HG03064 (cell line): ENCODE measurements at regions not wholly inside any gene's neighbourhood (a gene's known extent, or its start where the extent isn't known, plus 50 kb on each side); places are given as distances from the start of the nearest gene placed in this dataset.
"Not testable (repeated sequence)": the region's sequence is repeated elsewhere in the genome, so short reads cannot be mapped to it uniquely, and the experiment has no call there.

ENCODE experiments used
- ATAC-seq: cut with Tn5 transposase; IDR thresholded peaks from one replicate; pipeline ENCODE4 v1.9.1; 2021; ENCODE audit warnings: low read depth; ENCODE audit not compliant: unreplicated experiment

DNA sequence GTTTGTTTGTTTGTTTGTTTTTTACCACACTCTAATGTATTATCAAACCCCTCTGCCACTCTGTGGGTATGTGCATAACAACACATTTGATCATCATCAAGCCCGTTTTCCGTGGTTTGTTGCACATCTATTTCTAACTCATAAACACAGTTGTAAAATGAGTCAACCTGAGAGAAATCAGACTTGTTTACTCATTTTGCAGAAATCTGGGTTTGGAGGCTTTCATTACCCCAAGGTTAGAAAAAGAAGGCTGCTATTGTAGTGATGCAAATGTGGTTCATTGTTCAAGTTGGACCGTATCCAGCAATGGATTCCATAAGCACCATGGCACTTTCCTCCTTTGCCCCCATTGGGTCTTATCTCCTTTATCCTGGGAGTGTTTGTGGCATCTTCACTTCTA lies 353.2 kb upstream of the SOX2 start:
- ATAC-seq = peak; percentile 75

DNA sequence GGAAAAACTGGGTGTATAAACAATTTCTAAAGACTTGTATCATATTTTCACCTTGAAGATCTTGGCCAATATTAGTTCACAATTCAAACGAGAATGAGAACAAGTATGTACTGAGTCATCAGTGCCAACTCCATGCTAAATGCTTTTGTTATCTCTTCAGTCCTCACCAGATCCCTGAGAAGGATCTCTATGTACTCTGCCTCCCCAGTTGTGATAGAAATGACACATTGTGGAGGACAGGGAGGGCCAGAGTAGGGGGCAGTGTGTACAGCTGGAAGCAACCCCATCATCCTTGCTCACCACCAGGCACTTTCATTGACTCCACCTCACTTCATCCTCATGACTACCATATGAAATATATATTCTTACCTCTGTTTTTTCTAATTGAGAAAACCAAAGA lies 353.7 kb upstream of the SOX2 start:
- no peak for ATAC-seq

GRCh38 chr3:181354140-181354539 lies 357.6 kb upstream of the SOX2 start:
- no peak for ATAC-seq

DNA sequence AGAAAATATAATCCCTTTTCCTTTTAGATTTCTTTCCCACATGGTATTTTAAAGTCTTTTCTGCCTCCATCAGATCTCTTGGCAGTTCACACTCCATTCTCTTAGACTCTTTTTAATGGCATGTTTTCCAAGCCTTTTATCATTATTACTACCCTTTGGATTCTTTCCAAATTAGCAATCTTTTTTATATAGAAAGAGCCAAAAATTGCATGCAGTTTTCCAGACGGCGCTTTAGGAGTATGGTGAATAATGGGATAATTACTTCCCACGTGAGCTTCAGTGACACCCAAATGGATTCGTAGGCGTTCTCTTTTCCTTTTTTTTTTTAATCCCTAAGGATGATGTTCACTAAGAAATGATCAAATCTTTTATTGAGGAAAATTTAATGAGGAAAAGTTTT lies 354.8 kb upstream of the DNAJC19 start:
- ATAC-seq = no peak

- ATAC-seq = no peak
Observed at GRCh38 chr3:181336597-181336996, 347.1 kb upstream of the DNAJC19 start.

GRCh38 chr3:181333394-181333793 lies 343.9 kb upstream of the DNAJC19 start:
- no peak for ATAC-seq

- no peak for ATAC-seq
Observed at GRCh38 chr3:181330821-181331563, 341.5 kb upstream of the DNAJC19 start.

- ATAC-seq = no peak
Observed at GRCh38 chr3:181330257-181330656, 340.7 kb upstream of the DNAJC19 start.

- ATAC-seq = no peak
Observed at GRCh38 chr3:181329024-181329423, 339.5 kb upstream of the DNAJC19 start.

- ATAC-seq = no peak
Observed at GRCh38 chr3:181328346-181328745, 338.8 kb upstream of the DNAJC19 start.

- no peak for ATAC-seq
Observed at GRCh38 chr3:181327349-181327748, 337.8 kb upstream of the DNAJC19 start.

- no peak for ATAC-seq
Observed at GRCh38 chr3:181326637-181327223, 337.2 kb upstream of the DNAJC19 start.

GRCh38 chr3:181324516-181324915 lies 335.0 kb upstream of the DNAJC19 start:
- ATAC-seq = not testable (repeated sequence)

DNA sequence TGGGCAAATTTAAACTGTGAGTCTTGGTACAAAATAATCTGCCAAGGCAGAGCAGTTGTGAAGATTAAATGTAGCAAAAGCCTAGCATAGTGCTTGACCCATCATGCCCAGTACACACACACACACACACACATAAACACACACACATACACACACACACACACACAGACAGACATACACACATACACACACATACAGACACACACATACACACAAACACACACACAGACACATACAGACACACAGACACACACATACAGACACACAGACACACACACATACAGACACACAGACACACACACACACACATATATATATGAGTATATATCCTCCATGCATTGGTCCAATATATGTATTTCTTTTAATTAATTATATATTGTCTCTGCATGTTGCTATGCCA lies 328.8 kb upstream of the DNAJC19 start:
- no peak for ATAC-seq

DNA sequence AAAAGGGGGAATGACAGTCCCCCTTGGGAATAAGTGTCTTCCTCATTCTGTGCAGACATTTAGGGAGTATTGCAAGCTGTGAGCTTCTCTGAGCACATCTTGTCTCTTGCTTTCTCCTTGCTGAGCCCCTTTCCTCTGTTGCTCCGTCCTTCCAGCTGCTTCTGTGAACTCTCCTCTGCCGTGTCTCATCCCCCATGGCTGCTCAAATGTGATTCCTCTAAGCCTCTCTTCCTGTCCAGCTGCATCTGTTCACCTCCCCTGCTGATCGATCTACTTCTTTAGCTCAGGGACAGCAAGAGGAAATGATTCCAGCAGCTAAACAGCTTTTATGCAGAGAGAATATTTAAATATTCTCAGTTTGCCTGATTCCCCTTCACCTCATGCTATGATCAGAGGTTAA lies 328.0 kb upstream of the DNAJC19 start:
- no peak for ATAC-seq

- no peak for ATAC-seq
Observed at GRCh38 chr3:181316482-181316881, 326.9 kb upstream of the DNAJC19 start.

DNA sequence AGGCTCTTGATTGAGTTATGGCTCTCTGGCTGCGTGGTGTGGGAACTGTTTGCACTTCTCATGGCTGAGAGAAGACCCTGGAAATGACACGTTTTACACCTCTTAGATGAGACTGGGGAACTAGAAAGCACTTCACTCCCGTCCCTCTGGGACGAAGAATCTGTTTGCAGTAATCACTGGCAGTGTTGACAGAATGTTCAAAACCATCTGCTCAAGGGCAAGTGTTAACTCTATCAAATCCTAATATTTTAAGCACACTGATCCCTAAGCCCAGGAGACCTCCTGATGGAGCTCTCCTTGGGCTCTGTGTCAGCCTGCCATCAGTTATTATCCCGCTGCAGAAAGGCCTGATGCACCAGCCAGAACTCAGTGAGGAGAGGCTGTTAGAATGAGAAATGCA lies 323.8 kb upstream of the DNAJC19 start:
- ATAC-seq = no peak

DNA sequence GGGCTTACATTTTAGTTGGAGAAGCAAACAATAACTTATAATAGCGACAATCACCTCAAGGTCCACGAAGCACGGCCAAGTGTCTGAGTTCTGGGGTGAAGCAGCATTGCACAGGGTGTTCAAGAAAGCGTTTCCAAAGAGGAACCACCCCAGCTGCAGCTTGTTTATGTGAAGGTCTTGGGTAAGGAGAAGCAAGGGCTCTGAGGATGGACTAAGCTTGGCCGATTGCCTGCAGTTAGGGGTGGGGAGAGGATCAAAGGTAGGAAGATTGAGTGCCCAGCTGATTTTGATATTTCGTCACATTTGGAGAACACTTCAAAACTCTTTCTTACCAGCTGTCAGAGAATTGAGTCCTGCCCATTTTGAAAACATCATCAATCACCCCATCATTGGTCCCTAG lies 321.6 kb upstream of the DNAJC19 start:
- no peak for ATAC-seq

- ATAC-seq = no peak
Observed at GRCh38 chr3:181302960-181303359, 313.4 kb upstream of the DNAJC19 start.

DNA sequence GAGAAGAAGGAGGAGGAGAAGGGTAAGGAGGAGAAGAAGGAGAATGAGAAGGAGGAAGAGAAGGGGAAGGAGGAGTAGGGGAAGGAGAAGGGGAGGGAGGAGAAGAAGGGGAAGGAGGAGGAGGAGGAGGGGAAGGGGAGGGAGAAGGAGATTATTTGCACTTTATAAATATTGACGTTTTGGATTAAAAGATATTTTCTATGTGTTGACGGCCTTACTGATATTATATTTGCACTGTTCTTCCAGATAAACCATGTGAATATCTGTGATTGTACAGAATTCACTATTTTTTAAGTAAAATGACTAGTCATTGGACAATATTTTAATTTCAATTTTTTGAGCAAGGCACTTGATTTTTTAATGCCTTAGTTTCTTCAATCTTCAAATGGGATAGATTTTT lies 310.5 kb upstream of the DNAJC19 start:
- ATAC-seq = no peak

DNA sequence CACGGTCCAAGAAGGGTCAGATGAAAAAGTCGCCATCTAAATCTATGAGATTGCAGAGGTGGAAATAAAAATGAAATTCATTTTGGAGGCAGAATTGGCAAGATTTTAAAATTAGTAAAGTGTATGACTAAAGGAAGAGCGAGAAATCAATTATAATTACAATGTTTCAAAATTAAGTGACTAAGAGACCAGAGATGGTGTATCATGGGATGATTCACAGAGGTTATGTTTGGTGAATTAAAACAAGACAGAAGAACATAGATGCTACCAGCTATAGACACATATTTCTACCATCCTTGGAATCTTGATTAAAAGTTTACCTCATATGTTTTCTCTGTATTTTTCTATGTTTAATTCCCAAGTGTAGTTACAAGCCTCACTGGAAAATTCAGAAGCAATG lies 308.9 kb upstream of the DNAJC19 start:
- ATAC-seq = no peak

GRCh38 chr3:181292984-181293383 lies 303.4 kb upstream of the DNAJC19 start:
- ATAC-seq = peak; percentile 90
